GM19328 (cell line): ENCODE measurements at regions not wholly inside any gene's neighbourhood (a gene's known extent, or its start where the extent isn't known, plus 50 kb on each side); places are given as distances from the start of the nearest gene placed in this dataset.
"Not testable (repeated sequence)": the region's sequence is repeated elsewhere in the genome, so short reads cannot be mapped to it uniquely, and the experiment has no call there.

Source experiments
- ATAC-seq: cut with Tn5 transposase; IDR thresholded peaks from one replicate; pipeline ENCODE4 v1.9.1; 2021; ENCODE audit warnings: mild to moderate bottlenecking, moderate library complexity; ENCODE audit not compliant: unreplicated experiment

DNA sequence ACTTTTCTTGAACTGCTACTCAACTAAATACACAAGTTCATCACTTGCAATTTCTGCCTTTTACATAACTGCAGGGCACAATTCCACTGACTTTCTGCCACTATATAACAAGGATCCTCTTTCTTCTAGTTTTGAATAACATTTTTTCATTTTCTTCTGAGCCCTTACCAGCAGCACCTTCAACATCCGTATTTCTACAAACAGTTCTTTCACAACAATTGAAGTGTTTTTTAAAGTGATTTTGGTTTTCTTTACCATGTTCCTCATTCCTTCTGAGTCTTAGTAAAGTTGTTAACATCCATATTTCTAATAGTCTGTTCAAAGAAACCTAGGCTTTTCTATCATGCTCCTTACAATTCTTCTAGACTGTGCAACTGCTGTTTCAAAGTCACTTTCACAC lies 127.2 kb upstream of the PITX1 start:
- no peak for ATAC-seq

DNA sequence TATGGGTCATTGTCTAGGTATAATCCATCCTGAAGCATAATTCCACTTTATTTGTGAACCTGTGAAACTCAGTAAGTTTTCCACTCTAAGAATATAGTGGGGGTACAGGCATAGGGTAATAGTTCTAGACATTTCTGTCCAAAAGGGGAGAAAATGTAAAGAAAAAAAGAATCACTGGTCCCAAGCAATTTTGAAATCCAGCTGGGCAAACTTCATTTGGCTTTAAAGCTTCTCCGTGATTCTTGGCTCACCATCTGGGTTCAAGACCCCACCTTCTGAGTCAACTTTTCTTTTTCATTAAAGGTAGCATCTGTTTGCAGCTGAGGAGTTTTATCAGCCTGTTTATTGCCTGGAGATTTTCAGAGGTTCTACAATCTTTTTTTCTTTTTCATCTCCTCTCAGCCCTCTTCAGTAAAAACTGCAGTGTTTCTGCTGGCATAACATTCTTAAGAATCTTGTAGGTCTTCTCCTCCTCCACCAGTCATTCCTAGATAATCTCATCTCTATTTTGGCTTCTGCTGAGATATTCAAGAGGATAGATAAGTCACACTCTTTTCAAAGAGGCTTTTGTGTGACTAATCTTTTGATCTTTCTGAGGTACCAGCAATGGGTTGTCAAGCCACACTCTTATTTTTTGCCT lies 126.1 kb upstream of the PITX1 start:
- no peak for ATAC-seq

DNA sequence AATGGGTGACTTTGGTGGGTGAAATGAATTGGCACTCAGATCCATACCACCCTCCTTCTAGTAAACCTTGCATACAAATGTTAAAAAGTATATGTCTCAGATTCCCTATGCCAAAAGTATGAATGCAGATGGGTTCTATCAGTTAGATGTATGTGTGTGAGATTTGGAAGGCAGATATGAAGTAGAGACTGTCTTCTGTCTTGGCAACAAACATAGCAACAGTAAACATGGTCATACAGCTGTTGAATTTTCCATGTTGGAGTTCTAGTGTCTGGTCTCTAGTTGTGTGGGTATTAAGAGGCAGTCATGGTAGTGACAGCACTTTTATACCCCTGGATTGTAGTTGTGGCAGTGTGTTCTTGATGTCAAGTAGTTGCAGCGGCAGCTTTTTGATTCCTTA lies 125.6 kb upstream of the PITX1 start:
- no peak for ATAC-seq

DNA sequence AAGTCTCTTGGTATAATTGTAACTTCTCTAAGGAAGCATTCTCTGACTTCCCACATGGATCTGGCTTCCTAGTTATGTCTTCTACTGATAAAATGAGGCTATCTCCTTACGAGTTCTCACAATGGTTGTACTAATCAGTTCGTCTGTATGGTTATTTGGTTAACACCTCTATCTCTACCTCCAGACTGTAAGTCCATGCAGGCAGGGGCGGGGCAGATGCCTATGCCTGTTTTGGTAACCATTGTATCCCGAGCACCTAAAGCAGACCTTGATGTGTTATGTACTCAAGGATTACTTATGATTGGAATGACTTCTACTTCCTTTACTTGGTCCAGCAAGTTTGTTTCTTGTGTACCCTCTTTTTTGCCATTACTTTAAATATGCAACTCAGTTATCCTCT lies 125.0 kb upstream of the PITX1 start:
- no peak for ATAC-seq

DNA sequence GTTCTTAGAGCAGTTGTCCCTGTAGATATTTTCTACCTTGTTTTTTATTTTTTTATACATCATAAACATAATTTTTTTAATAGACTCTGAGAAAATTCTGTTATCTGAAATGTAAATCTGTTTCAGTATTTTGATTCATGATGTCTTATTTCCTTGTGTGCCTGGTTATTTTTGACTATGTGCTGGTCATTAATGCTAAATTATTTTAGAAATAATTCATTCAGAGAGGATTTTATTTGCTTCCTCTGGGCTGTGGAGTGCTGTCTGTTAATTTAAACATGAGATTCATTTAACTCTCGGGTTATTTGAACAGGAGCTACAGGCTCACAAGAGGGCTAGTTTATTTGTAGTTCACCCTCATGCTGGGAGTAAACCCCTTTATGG lies 124.3 kb upstream of the PITX1 start:
- no peak for ATAC-seq

DNA sequence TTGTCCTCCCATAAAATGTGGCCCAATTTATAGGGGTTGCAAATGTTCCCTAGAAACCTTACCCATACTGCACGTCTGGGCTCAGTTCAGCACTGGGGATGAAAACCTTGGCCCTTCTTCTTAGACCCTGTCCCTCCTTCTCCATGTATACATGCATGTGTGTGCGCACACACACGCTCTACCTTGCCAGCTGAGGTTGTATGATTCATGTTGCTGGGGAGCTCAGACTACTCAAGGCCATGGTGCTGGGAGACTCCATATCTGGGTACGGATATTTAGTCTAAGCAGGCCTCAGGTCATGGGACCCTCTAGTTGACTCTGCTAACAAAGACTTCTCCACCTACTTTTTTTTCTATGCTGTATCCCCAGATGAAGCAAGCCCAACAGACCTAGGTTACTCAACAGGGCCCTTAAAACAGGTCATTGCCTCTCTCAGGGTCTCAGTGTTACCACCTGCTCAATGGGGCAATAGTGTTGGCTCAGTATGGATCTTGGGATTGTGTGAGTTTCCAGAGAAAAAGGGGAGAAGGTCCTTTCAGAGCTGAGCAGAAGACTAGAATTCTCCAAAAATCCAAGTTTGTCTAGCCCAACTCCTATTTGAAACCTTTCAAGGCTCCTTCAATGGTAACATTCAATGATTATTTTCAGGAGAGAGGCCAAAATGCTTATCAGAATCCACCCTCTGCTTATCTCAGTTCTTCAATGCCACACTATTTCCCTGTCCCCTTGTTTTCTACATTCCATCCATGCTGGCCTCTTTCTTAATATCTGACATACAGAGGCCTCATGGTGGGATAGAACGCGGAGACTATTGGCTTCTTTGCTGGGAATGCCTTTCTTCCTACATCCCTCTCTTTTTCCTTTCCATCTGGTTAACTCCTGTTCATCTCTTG lies 123.6 kb upstream of the PITX1 start:
- no peak for ATAC-seq

DNA sequence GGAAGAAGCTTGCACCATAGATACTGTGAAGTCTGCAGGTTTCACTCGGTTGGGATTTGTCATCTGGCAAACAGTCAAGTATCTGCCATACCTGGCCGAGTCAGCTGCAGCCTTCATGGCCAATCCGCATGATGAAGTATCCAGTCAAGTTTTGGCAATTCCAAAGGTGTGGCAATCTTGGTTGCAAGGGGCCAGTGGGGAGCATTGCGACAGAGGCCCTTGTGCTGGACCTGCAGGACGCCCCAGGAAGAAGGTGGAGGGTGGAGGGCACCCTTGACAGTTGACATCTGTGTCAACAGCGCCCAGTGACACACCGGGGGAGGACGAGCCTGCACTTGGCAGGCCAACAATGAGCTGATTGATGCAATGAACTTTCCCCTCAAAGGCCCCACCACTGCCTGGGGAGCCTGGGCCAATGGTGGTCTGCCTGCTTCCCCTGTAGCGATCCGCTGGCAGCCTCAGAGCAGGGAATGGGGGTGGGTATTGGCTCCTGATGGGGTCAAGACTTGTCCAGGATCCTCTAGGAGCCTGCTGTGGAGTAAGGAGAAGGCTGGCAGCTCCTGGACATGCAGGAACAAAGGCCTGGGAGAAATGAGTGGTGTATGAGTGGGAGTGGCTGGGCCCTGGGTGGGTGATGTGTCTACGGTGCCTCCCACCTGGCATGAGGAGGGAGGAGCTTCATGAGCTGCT lies 122.8 kb upstream of the PITX1 start:
- ATAC-seq, result no peak

DNA sequence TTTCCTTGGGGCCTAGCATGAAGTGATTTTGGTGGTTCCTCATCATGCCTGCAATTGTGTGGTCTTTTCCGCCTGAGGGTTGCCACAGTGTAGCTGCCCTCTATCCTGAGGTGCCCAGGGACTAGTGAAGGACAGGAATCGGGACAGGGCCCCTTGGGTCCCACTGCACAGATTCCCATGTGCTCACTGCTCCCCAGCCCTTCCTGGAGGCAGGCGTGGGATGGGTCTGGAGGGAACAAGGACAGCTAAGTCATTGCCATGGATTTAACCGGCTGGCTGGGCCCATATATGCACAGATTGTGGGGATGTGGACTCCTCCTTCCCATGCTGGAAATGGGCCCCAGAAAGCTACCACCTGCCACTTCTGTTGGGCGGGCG lies 122.3 kb upstream of the PITX1 start:
- ATAC-seq, result no peak

DNA sequence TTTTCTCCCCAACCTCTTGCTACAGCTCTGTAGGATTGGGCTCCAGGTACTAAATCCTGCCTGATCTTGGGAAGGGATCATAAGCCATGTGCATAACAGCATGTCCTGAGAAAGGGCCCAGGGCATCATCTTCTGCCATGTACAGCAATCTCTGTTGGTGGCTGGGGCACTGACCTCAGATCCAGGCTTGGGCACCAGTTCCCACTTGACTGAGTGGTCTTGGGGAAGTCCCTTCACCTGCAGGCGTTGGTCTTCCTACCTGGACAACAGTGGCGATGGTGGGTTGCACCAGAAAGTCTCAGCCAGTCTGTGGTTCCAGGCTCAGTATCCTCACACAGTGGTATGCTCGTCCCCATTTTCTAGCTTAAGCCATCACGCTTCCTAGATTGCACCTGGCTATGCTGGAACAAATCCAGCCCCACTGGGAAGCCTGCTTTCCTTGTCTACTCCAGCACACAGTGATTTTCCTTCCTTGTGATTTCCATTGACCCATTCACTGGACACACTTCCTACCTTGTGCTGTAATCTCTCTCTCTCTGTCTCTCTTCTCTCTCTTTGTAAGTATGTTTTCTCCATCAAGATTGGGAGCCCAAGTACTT lies 121.7 kb upstream of the PITX1 start:
- ATAC-seq, result no peak

DNA sequence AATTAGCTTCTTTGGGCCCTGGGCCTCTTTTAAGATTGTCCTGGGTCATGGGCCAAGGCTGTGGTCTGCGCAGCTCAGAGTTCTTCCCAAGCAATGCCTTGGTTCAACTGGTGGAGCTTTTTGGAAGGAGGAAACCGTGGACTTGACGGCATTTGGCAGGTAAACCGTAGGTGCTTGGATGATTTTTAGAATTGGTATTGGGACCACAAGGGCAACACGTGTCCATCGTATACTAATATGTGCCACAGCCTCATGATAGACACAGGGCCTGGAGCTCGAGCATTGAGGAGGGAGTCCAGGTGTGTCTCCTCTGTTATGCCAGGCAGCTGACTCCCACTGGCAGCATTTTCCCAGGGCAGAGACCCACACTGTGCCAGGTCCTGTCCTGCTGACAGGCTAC lies 120.9 kb upstream of the PITX1 start:
- ATAC-seq, result no peak

DNA sequence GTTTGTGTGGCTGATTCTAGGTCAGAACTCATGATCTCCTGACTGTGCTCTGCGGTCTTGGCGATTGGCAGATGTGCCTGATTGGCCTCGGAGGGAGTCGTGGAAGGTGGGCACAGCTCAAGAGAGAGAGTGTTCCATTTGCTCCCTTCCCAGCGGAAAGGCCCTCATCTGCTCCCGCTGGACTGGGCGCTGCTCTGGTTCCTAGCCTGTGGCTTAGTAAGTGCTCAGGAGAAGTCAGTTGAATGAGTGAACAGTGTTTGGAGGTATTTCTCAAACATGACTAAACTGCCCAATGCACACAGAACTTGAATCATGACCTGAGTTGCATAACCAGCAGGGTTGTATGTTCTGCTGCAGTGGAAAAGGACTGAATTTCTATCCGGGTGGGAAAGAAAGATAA lies 120.2 kb upstream of the PITX1 start:
- no peak for ATAC-seq

DNA sequence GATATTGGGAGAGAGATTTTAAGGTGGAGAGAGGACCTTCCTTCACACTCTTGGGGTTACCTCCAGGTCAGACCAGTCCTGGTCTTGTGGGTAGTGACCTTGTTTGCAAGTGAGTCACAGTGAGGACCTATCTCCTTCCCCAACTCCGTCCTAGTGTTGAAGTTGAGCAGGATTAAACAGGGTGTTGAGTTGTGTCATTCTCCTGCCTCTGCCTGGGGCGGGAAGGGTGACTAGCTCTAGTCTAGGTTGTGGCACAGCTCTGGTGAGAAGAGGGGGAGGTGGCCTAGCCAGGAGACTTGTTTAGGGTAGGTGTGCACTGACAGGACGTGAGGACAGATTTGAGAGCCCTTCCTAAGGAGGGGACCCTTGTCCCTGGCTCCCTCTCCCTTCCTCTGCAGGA lies 119.6 kb upstream of the PITX1 start:
- no peak for ATAC-seq

DNA sequence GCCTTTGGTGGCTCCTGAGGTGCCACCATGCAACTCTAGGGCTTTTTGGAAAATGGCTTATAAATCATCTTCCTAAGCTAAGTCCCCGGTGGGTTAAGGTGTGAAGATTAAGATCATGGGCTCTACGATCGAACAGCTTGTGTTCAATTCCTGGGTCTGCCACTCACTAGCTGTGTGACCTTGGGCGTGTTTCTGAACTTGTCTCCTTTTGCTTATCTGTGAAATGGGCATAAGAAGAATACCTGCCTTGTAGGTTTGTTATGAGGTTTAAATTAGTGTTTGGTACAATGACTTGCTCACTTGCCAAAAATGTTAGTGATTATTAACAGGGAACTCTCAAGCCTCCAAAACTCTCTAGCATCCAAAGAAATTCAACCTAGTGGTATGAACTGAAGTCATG lies 119.2 kb upstream of the PITX1 start:
- ATAC-seq, result no peak

DNA sequence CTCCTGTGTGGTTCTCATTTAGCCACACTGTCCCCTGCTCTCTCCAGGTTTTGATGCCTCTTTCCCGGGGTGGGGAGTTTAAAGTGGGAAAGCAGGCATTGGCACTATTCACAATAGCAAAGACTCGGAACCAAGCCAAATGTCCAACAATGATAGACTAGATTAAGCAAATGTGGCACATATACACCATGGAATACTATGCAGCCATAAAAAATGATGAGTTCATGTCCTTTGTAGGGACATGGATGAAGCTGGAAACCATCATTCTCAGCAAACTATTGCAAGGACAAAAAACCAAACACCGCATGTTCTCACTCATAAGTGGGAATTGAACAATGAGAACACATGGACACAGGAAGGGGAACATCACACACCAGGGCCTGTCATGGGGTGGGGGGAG lies 117.6 kb upstream of the PITX1 start:
- not testable (repeated sequence) for ATAC-seq

DNA sequence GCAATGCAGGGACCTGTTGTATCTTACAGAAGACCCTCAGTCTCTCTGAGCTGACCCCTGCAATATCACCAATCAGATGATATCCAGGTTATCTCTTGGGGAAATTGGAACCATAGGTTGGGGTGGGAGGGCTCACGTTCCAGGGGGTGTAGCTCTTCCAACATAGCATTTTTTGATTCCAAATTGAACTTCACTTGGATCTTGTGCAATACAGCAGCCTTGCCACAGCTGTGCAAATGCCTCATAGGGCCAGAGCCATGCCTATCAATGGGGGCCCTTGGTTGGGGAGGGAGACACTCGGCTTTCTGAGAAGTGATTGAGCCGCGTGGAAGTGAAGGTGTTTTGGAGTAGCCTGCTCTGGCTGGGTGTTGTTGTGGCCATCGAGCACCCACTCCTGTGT lies 117.2 kb upstream of the PITX1 start:
- no peak for ATAC-seq

DNA sequence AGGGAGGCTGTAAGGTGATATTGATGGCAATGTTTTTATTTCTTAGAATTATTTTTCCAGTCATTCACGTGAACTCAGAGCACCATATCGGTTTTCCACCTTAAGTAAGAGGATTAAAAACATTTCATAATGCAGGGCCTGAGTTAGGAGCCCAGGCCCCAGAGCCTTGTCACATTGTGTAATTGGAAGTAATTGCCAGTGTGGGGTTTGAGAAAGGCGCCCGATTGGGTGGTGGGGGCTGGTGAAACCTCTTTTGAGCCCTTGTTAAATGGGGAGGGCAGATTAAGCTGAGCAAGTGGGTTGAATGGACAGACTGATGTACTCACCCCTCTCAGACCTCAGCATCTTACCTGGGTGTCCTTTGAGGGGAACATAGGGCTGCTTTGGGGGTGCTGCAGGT lies 116.7 kb upstream of the PITX1 start:
- ATAC-seq, result no peak

DNA sequence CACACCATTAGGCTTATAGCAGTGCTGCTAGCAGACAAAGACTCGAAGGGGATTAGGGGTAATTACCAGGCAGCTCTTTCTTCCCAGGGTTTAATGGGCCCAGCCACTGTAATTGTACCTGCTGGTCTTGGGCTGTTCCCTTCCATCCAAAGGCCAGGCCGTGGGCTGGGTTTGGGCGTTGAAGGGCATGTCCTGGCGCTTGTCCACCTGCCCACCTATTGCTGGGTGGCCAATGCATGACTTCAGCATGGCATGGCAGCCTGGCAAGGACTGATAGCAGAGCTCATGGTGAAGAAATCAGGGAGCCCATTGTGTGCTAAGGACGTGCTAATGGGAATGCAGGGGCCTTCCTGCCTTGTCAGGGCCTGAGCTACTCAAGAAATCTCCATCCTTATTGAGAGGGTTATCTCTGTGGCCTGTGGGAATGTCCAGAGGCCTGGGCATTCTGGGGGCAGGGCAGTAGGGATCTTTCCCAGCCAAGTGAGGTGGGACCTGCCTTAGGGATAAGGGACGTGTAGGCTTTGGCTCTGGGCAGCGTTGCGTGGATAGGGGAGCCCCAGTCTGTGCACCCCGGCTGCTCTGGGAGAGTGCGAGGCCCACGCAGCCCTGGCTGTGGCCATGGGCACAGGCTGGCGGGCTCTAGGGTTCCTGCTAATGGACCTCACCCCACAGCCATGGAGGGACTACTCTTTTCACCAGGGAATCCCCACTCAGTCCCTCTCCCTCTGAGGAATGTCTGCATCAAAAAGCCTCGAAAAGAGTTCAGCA lies 116.1 kb upstream of the PITX1 start:
- ATAC-seq, result no peak

DNA sequence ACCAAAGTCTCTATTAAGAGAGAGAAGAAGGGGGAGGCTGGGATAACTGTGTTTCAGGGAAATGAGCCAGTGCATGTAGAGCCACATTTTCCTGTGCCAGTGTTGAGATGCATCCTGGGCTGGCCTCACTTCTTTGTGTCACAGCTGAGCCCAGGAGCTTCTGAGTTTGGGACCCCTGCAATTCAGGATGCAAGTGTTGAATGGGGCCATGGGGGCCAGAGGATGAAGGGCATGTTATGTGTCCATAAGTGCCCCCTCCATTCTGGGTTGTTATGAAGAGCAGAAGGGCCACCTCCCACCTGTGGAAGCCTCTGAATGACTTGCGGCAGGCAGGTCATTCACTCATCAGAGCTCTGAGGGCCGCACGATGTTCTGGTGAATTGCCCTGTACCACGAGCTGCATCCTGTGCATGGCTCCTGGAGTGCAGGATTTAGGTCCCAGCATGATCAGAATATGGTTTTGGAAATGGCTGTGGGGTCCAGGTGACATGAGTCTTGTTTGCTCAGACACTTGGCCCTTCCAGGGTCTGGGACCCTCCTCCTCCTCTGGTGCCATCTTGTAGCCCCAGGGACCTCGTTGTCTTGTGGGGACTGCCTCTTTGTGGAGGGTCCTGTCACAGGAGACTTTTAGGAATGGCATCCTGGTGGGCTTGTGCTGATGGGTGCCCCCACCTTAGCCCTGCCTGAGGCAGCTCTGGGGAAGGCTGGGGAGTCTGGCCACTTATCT lies 115.4 kb upstream of the PITX1 start:
- no peak for ATAC-seq

DNA sequence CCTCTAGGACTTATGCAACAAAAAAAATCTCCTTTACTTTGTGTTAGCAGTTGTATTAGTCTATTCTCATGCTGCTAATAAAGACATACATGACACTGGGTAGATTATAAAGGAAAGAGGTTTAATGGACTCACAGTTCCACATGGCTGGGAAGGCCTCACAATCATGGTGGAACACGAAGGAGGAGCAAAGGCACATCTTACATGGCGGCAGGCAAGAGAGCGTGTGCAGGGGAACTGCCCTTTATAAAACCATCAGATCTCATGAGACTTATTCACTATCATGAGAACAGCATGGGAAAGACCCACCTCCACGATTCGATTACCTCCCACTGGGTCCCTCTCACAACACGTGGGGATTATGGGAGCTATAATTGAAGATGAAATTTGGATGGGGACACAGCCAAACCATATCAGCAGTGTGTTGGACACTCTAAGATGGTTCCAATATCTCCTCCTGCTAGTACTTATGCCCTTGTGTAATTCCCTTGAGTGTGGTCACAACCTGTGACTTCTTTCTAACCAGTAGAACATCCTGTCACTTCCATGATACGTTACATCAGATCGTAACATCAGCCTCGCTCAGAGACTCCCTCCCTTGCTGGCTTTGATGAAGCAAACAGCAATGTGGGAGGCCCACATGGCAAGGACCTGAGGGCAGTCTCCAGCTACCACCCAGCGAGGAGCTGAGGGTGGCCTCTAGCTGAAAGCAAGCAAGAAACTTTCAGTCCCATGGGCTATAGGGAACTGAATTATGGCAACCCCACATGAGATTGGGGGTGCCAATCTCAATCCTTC lies 113.5 kb upstream of the PITX1 start:
- ATAC-seq, result no peak
